Gastroesophageal sphincter (tissue), 3 donors: ENCODE measurements at regions not wholly inside any gene's neighbourhood (a gene's known extent, or its start where the extent isn't known, plus 50 kb on each side); places are given as distances from the start of the nearest gene placed in this dataset.
"Not testable (repeated sequence)": the region's sequence is repeated elsewhere in the genome, so short reads cannot be mapped to it uniquely, and the experiment has no call there.

Experiments
- POLR2A ChIP-seq, 2 donors: fragments of 450-650 bp; IDR thresholded peaks; one replicate each; pipeline ENCODE4 v1.6.1; 2017; ENCODE audit warnings: antibody characterized with exemption in 2 of 2, mild to moderate bottlenecking in 2 of 2, moderate library complexity in 1 of 2
- TF ChIP-seq, protein P1 (sequence below), 4 experiments: fragments of 200-600 bp in 2 of 4; fragments of 450-650 bp in 2 of 4; sonication (generic) in 1 of 4; IDR thresholded peaks; one replicate each; pipeline ENCODE4 v1.5.1; 2017 to 2019; ENCODE audit warnings: antibody characterized with exemption in 4 of 4, mild to moderate bottlenecking in 2 of 4, moderate library complexity in 2 of 4

GRCh38 chr10:30162796-30163195, 103.4 kb upstream of the JCAD start:
- not testable (repeated sequence) for TF ChIP-seq POLR2A (IDR thresholded peaks at IDR 0.05)
- TF ChIP-seq, protein P1, sequence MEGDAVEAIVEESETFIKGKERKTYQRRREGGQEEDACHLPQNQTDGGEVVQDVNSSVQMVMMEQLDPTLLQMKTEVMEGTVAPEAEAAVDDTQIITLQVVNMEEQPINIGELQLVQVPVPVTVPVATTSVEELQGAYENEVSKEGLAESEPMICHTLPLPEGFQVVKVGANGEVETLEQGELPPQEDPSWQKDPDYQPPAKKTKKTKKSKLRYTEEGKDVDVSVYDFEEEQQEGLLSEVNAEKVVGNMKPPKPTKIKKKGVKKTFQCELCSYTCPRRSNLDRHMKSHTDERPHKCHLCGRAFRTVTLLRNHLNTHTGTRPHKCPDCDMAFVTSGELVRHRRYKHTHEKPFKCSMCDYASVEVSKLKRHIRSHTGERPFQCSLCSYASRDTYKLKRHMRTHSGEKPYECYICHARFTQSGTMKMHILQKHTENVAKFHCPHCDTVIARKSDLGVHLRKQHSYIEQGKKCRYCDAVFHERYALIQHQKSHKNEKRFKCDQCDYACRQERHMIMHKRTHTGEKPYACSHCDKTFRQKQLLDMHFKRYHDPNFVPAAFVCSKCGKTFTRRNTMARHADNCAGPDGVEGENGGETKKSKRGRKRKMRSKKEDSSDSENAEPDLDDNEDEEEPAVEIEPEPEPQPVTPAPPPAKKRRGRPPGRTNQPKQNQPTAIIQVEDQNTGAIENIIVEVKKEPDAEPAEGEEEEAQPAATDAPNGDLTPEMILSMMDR (IDR thresholded peaks at IDR 0.05): not testable (repeated sequence)
